H1 (cell line): ENCODE measurements at regions not wholly inside any gene's neighbourhood (a gene's known extent, or its start where the extent isn't known, plus 50 kb on each side); places are given as distances from the start of the nearest gene placed in this dataset.

Experiments
- CTCF ChIA-PET: fragments of 300-600 bp; sonication (Branson Sonifier 250); formaldehyde crosslinking; loops from one replicate; lab custom pipeline; 2021; ENCODE audit not compliant: partially characterized antibody; lab: Charles Lee
- POLR2A ChIA-PET: fragments of 300-600 bp; sonication (Branson Sonifier 250); formaldehyde crosslinking; loops from one replicate; lab custom pipeline; 2021; ENCODE audit warnings: inconsistent platforms; ENCODE audit not compliant: partially characterized antibody; lab: Charles Lee
- DNase-seq, 2 experiments: peaks; one replicate each; pipeline versions ENCODE4 v3.0.0 to v3.0.0-alpha.2; 2010 to 2022; ENCODE audit warnings: low spot score in 2 of 2, low read depth in 1 of 2, mixed read lengths in 1 of 2
- FAIRE-seq: peaks from 2 replicates; lab custom pipeline; 2011; peaks lifted over from hg19 to GRCh38; lab: Jason Lieb, UNC
- H2AFZ ChIP-seq: 2 replicates; pipeline ENCODE4 v1.8.1; 2012; ENCODE audit warnings: low read length, inconsistent platforms
- H2AK5ac ChIP-seq: 2 replicates; pipeline ENCODE4 v1.6.1; 2013; ENCODE audit warnings: low read depth, low read length
- H2BK120ac ChIP-seq: replicated peaks from 2 replicates; pipeline ENCODE3; 2013; ENCODE audit warnings: low read depth, low read length, inconsistent platforms
- H2BK12ac ChIP-seq: 2 replicates; pipeline ENCODE4 v1.6.1; 2013; ENCODE audit warnings: low read depth, low read length
- H2BK15ac ChIP-seq: 2 replicates; pipeline ENCODE4 v1.6.1; 2013; ENCODE audit warnings: low read length
- H2BK20ac ChIP-seq: 2 replicates; pipeline ENCODE4 v1.6.1; 2013; ENCODE audit warnings: low read length
- H2BK5ac ChIP-seq: 2 replicates; pipeline ENCODE4 v1.6.1; 2013; ENCODE audit warnings: low read depth, low read length
- H3K14ac ChIP-seq: 2 replicates; pipeline ENCODE4 v1.6.1; 2013; ENCODE audit warnings: inconsistent platforms; ENCODE audit not compliant: insufficient read length
- H3K18ac ChIP-seq: 2 replicates; pipeline ENCODE4 v1.6.1; 2013; ENCODE audit warnings: low read length; ENCODE audit errors: extremely low read depth
- H3K23ac ChIP-seq: 2 replicates; pipeline ENCODE4 v1.6.1; 2013; ENCODE audit warnings: inconsistent platforms; ENCODE audit not compliant: insufficient read length
- H3K23me2 ChIP-seq: 2 replicates; pipeline ENCODE4 v1.6.1; 2013; ENCODE audit warnings: low read depth, low read length
- H3K27ac ChIP-seq: 2 replicates; pipeline ENCODE4 v1.6.1; 2011; ENCODE audit warnings: low read depth, low read length, inconsistent platforms
- H3K27me3 ChIP-seq, 4 experiments: replicated peaks in 1 of 4; 1 replicate in 1 of 4; 2 replicates in 3 of 4; pipeline versions ENCODE4 v1.6.1 to v1.8.1; 2011 to 2013; ENCODE audit warnings: low read length in 3 of 4, mild to moderate bottlenecking in 3 of 4, inconsistent platforms in 2 of 4, mixed read lengths in 2 of 4, moderate library complexity in 1 of 4; ENCODE audit not compliant: control insufficient read depth in 3 of 4, insufficient read depth in 3 of 4; ENCODE audit errors: extremely low read depth in 1 of 4
- H3K36me3 ChIP-seq, 4 experiments: 2 replicates each; pipeline versions ENCODE4 v1.6.1 to v1.8.1; 2011 to 2013; ENCODE audit warnings: mild to moderate bottlenecking in 4 of 4, low read length in 3 of 4, moderate library complexity in 2 of 4, control low read depth in 1 of 4, inconsistent platforms in 1 of 4; ENCODE audit not compliant: insufficient read depth in 4 of 4, control insufficient read depth in 2 of 4
- H3K4ac ChIP-seq: replicated peaks from 2 replicates; pipeline ENCODE3; 2013; ENCODE audit warnings: low read length, low read depth, mixed read lengths, inconsistent platforms; ENCODE audit not compliant: insufficient read length
- H3K4me1 ChIP-seq, 4 experiments: replicated peaks in 1 of 4; 1 replicate in 1 of 4; 2 replicates in 3 of 4; pipeline versions ENCODE4 v1.6.1 to v1.8.1; 2011 to 2013; ENCODE audit warnings: low read length in 3 of 4, inconsistent platforms in 2 of 4, mixed read lengths in 1 of 4; ENCODE audit not compliant: insufficient read depth in 4 of 4, control insufficient read depth in 3 of 4
- H3K4me2 ChIP-seq, 2 experiments: 2 replicates each; pipeline versions ENCODE4 v1.6.1 to v1.8.1; 2011 to 2013; ENCODE audit warnings: low read depth in 2 of 2, low read length in 2 of 2, control low read depth in 1 of 2, inconsistent platforms in 1 of 2, mild to moderate bottlenecking in 1 of 2; ENCODE audit not compliant: insufficient read depth in 1 of 2
- H3K4me3 ChIP-seq, 4 experiments: fragments of 200-600, 300-600 bp in 1 of 4; sonication (generic), shearing (Covaris generic), sonication (Bioruptor Twin) in 1 of 4; 2 replicates each; pipeline versions ENCODE4 v1.5.1 to v1.8.1; 2011 to 2016; ENCODE audit warnings: low read length in 4 of 4, low read depth in 3 of 4, control low read depth in 2 of 4, inconsistent platforms in 2 of 4, mild to moderate bottlenecking in 2 of 4, mixed read lengths in 1 of 4, moderate library complexity in 1 of 4; ENCODE audit not compliant: insufficient read depth in 2 of 4; ENCODE audit errors: extremely low read depth in 1 of 4
- H3K56ac ChIP-seq: replicated peaks from 2 replicates; pipeline ENCODE3; 2013; ENCODE audit warnings: low read depth, mild to moderate bottlenecking, mixed read lengths, low read length, inconsistent platforms; ENCODE audit not compliant: insufficient read length
- H3K79me1 ChIP-seq: 2 replicates; pipeline ENCODE4 v1.6.1; 2013; ENCODE audit warnings: low read depth, low read length, control low read depth
- H3K79me2 ChIP-seq, 2 experiments: 2 replicates each; pipeline versions ENCODE4 v1.6.1 to v1.8.1; 2012 to 2013; ENCODE audit warnings: low read length in 2 of 2, mild to moderate bottlenecking in 2 of 2, inconsistent platforms in 1 of 2; ENCODE audit not compliant: insufficient read depth in 2 of 2, control insufficient read depth in 1 of 2
- H3K9ac ChIP-seq, 4 experiments: replicated peaks in 1 of 4; 1 replicate in 1 of 4; 2 replicates in 3 of 4; pipeline versions ENCODE4 v1.6.1 to v1.8.1; 2011 to 2013; ENCODE audit warnings: low read depth in 3 of 4, low read length in 3 of 4, control low read depth in 2 of 4, mild to moderate bottlenecking in 2 of 4, moderate library complexity in 2 of 4, inconsistent platforms in 1 of 4; ENCODE audit errors: extremely low read depth in 1 of 4
- H3K9me3 ChIP-seq, 2 experiments: 2 replicates each; pipeline versions ENCODE4 v1.6.1 to v1.8.1; 2012 to 2013; ENCODE audit warnings: mild to moderate bottlenecking in 2 of 2, moderate library complexity in 2 of 2, control low read depth in 1 of 2, inconsistent platforms in 1 of 2, low read depth in 1 of 2, low read length in 1 of 2, mixed read lengths in 1 of 2; ENCODE audit not compliant: insufficient read depth in 2 of 2
- H4K20me1 ChIP-seq, 2 experiments: replicated peaks in 1 of 2; 2 replicates each; pipeline versions ENCODE3 to v1.8.1; 2011 to 2013; ENCODE audit warnings: inconsistent platforms in 2 of 2, low read length in 2 of 2, mild to moderate bottlenecking in 1 of 2; ENCODE audit not compliant: insufficient read depth in 2 of 2, control insufficient read depth in 1 of 2
- H4K5ac ChIP-seq: 2 replicates; pipeline ENCODE4 v1.6.1; 2013; ENCODE audit warnings: low read length, low read depth, mixed read lengths, inconsistent platforms; ENCODE audit not compliant: insufficient read length
- H4K8ac ChIP-seq: 2 replicates; pipeline ENCODE4 v1.8.0; 2013; ENCODE audit warnings: mild to moderate bottlenecking, moderate library complexity, low read length, inconsistent platforms; ENCODE audit not compliant: insufficient read depth; ENCODE audit errors: extremely low read depth
- H4K91ac ChIP-seq: replicated peaks from 2 replicates; pipeline ENCODE3; 2013; ENCODE audit warnings: low read length, mixed read lengths, inconsistent platforms; ENCODE audit not compliant: insufficient read length
- CHD1 ChIP-seq: IDR thresholded peaks from 2 replicates; pipeline ENCODE4 v1.6.1; 2012; ENCODE audit warnings: low read depth, low read length, improper control_type of control experiment
- E2F6 ChIP-seq: IDR thresholded peaks from 2 replicates; pipeline ENCODE4 v1.6.1; 2012; ENCODE audit warnings: inconsistent platforms
- KDM4A ChIP-seq: IDR thresholded peaks from one replicate; pipeline ENCODE4 v1.7.1; 2012; ENCODE audit warnings: low read depth, mild to moderate bottlenecking, moderate library complexity, low read length, inconsistent platforms; ENCODE audit not compliant: severe bottlenecking
- NRF1 ChIP-seq: IDR thresholded peaks from 2 replicates; pipeline ENCODE4 v1.6.1; 2011; ENCODE audit warnings: mild to moderate bottlenecking, low read depth, low read length, improper control_type of control experiment
- PHF8 ChIP-seq: fragments of 200-600 bp; sonication (generic); conservative IDR thresholded peaks from 2 replicates; pipeline ENCODE4 v1.7.1; 2012; ENCODE audit warnings: low read depth, mild to moderate bottlenecking, inconsistent platforms, low read length, moderate library complexity
- RBBP5 ChIP-seq: IDR thresholded peaks from 2 replicates; pipeline ENCODE4 v1.7.1; 2012; ENCODE audit warnings: low read depth, mild to moderate bottlenecking, inconsistent platforms, low read length, moderate library complexity, borderline replicate concordance
- SAP30 ChIP-seq: fragments of 300-600 bp; sonication (generic); IDR thresholded peaks from 2 replicates; pipeline ENCODE4 v1.7.1; 2012; ENCODE audit warnings: low read length, moderate library complexity, mild to moderate bottlenecking, inconsistent platforms; ENCODE audit not compliant: insufficient read depth, insufficient replicate concordance
- USF2 ChIP-seq: IDR thresholded peaks from 2 replicates; pipeline ENCODE4 v1.6.1; 2011; ENCODE audit warnings: low read length, improper control_type of control experiment
- WGBS, 2 experiments: shearing (Covaris generic) in 1 of 2; methylation state at CpG; one replicate each; pipeline versions ENCODE4 v1.1.6 to v1.1.7; 2013 to 2015; ENCODE audit warnings: low lambda C conversion rate in 2 of 2, mixed read lengths in 2 of 2, inconsistent platforms in 1 of 2, low coverage in 1 of 2, missing lambda C conversion rate in 1 of 2; ENCODE audit not compliant: insufficient replicate concordance in 2 of 2, insufficient coverage in 1 of 2, insufficient read length in 1 of 2; ENCODE audit errors: extremely low coverage in 1 of 2, missing lambda C conversion rate in 1 of 2; 5-methylcytosine and 5-hydroxymethylcytosine counted together

GRCh38 chr4:152047451-152047850 is 286.6 kb upstream of the GATB start:
- H4K20me1 ChIP-seq = no peaks in the 10 kb centered on the region
- no peak overlapping the region for H4K91ac ChIP-seq
- TF ChIP-seq NRF1 (no peak), USF2 (no peak), CHD1 (no peak), KDM4A (no peak), SAP30 (no peak), PHF8 (no peak), RBBP5 (no peak), E2F6 (no peak)
- TF ChIP-seq, all 59 proteins: peak for 0
- Histone ChIP-seq H3K4me3 (no peak overlapping the region), H3K27ac (no peak overlapping the region), H2BK5ac (no peak overlapping the region), H3K9me3 (no peaks in the 10 kb centered on the region), H3K36me3 (no peaks in the 10 kb centered on the region), H3K4ac (no peak overlapping the region), H3K27me3 (no peaks in the 10 kb centered on the region), H4K5ac (no peak overlapping the region), H2AFZ (no peak overlapping the region), H3K4me1 (peaks cover 2 to 9% (median 7%) of the 10 kb centered on the region in 4 experiments; a peak in 4 of 7 replicates), H3K4me2 (no peak overlapping the region), H3K14ac (no peak overlapping the region), H3K23ac (no peak overlapping the region), H3K9ac (no peak overlapping the region), H3K79me2 (no peaks in the 10 kb centered on the region), H2BK12ac (peak overlapping the region; percentile 4; the same call in 1 of the 2 replicates), H3K23me2 (0 out of 2 replicates have a peak, but pooled peaks cover 3% of the 10 kb centered on the region), H2BK120ac (no peak overlapping the region), H2AK5ac (no peak overlapping the region), H2BK15ac (no peak overlapping the region), H3K79me1 (no peaks in the 10 kb centered on the region), H3K56ac (no peak overlapping the region), H3K18ac (no peak overlapping the region), H2BK20ac (no peak overlapping the region), H4K8ac (no peak overlapping the region)
- ChIA-PET POLR2A (interaction anchor here (0.9 to 1.1 kb wide), 2 partner anchors 27 to 369 kb away, joined by 3 to 5 read pairs; no protein-coding TSS in a partner anchor), CTCF (interaction anchor here (0.7 to 1.6 kb wide), 5 partner anchors 9 to 125 kb away, joined by 3 to 4 read pairs (median 3); no protein-coding TSS in a partner anchor)
- 97% methylated on average over 2 of the region's 2 CpGs; no CpG with 5 or more reads in 1 of the 2 experiments for WGBS, 2 experiments
- no peak for FAIRE-seq
- no peak for DNase-seq
